ENCODE measurements at regions not wholly inside any gene's neighbourhood (a gene's known extent, or its start where the extent isn't known, plus 50 kb on each side); places are given as distances from the start of the nearest gene placed in this dataset.
A peak's percentile ranks its signal among the peaks of the same experiment; 100 is the strongest.
"Not testable (repeated sequence)": the region's sequence is repeated elsewhere in the genome, so short reads cannot be mapped to it uniquely, and the experiment has no call there.

DNA sequence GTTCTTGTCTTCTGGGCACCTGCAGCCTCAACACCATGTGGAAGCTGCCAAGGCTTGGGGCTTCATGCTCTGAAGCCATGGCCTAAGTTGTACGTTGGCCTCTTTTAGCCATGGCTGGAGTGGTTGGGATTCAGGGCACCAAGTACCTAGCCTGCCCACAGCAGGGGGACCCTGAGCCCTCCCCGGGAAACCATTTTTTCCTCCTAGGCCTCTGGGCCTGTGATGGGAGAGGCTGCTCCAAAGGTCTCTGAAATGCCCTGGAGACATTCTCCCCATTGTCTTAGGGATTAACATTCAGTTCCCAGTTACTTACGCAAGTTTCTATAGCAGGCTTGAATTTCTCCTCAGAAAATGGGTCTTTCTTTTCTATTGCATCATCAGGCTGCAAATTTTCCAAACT is 269.3 kb downstream of the NAP1L3 start:
- no peak overlapping the region for H3K4me3 ChIP-seq
- TF ChIP-seq EZH2phosphoT487 (IDR thresholded peaks at IDR 0.05): no peak
- TF ChIP-seq EZH2 (IDR thresholded peaks at IDR 0.05): no peak
- TF ChIP-seq, protein P1, sequence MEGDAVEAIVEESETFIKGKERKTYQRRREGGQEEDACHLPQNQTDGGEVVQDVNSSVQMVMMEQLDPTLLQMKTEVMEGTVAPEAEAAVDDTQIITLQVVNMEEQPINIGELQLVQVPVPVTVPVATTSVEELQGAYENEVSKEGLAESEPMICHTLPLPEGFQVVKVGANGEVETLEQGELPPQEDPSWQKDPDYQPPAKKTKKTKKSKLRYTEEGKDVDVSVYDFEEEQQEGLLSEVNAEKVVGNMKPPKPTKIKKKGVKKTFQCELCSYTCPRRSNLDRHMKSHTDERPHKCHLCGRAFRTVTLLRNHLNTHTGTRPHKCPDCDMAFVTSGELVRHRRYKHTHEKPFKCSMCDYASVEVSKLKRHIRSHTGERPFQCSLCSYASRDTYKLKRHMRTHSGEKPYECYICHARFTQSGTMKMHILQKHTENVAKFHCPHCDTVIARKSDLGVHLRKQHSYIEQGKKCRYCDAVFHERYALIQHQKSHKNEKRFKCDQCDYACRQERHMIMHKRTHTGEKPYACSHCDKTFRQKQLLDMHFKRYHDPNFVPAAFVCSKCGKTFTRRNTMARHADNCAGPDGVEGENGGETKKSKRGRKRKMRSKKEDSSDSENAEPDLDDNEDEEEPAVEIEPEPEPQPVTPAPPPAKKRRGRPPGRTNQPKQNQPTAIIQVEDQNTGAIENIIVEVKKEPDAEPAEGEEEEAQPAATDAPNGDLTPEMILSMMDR (IDR thresholded peaks at IDR 0.05): no peak
- H3K9me3 Mint-ChIP-seq: peaks cover 20% of the 10 kb centered on the region

DNA sequence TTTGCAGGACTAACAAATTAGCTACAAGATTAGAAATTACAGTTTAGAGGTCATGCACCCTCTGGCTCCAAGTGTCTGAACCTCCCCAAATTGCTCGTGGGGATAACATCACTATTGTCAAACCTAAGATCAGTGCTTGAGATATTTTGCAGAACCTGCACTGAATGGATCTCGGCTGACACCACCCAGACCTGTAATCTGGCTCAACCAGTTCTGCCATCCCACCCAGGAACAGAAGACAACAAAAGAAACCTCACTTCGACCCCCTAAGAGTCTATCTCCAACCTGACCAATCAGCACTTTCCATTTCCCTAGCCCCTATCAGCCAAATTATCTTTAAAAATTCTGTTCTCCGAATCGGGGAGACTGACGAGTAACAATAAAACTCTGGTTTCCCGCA is 318.7 kb downstream of the NAP1L3 start:
- Histone ChIP-seq H3K9ac (no peak overlapping the region), H4K20me1 (ENCODE audit: low read depth) (no peaks in the 10 kb centered on the region), H3F3A (ENCODE audit: low read depth) (no peaks in the 10 kb centered on the region), H3K36me3 (no peaks in the 10 kb centered on the region), H3K4me1 (peaks cover 11% of the 10 kb centered on the region), H3K27me3 (no peaks in the 10 kb centered on the region), H3K9me3 (ENCODE audit: low read depth) (no peaks in the 10 kb centered on the region), H2AFZ (replicated peaks) (no peak overlapping the region), H3K27ac (no peak overlapping the region), H3K4me3 (no peak overlapping the region), H3K4me2 (no peak overlapping the region), H3K79me2 (ENCODE audit: low read depth) (no peaks in the 10 kb centered on the region)
- no peak for TF ChIP-seq EZH2 (IDR thresholded peaks at IDR 0.05)
- TF ChIP-seq, protein P1 (IDR thresholded peaks at IDR 0.05): no peak
- no peak for TF ChIP-seq EZH2phosphoT487 (IDR thresholded peaks at IDR 0.05)
- Mint-ChIP-seq H3K27ac (peak overlapping the region; percentile 27), H3K4me1 (peaks cover 14% of the 10 kb centered on the region), H3K36me3 (no peaks in the 10 kb centered on the region), H3K4me3 (no peak overlapping the region), H3K9me3 (peaks cover 2% of the 10 kb centered on the region), H3K27me3 (ENCODE audit: insufficient read depth, low read depth) (no peaks in the 10 kb centered on the region)
- no peak for DNase-seq (ENCODE audit: low spot score)

More for the DNA sequence above, 269.3 kb downstream of the NAP1L3 start:
- Histone ChIP-seq H4K20me1 (ENCODE audit: low read depth) (no peaks in the 10 kb centered on the region), H3K36me3 (no peaks in the 10 kb centered on the region), H3K79me2 (ENCODE audit: low read depth) (no peaks in the 10 kb centered on the region), H3K27me3 (no peaks in the 10 kb centered on the region), H2AFZ (replicated peaks) (no peak overlapping the region), H3K4me2 (no peak overlapping the region), H3K27ac (no peak overlapping the region), H3K9me3 (ENCODE audit: low read depth) (peaks cover 6% of the 10 kb centered on the region), H3K9ac (no peak overlapping the region), H3F3A (ENCODE audit: low read depth) (no peaks in the 10 kb centered on the region), H3K4me1 (no peaks in the 10 kb centered on the region)
- no peak overlapping the region for H3K27ac Mint-ChIP-seq
- H3K4me1 Mint-ChIP-seq: no peaks in the 10 kb centered on the region
- H3K36me3 Mint-ChIP-seq: no peaks in the 10 kb centered on the region
- H3K27me3 Mint-ChIP-seq (ENCODE audit: insufficient read depth, low read depth): no peaks in the 10 kb centered on the region
- DNase-seq (ENCODE audit: low spot score): no peak
- H3K4me3 Mint-ChIP-seq: no peak overlapping the region

- Histone ChIP-seq H3K27me3 (no peaks in the 10 kb centered on the region), H3K4me2 (no peak overlapping the region), H3K36me3 (no peaks in the 10 kb centered on the region), H3K79me2 (ENCODE audit: low read depth) (no peaks in the 10 kb centered on the region), H3K9me3 (ENCODE audit: low read depth) (no peaks in the 10 kb centered on the region), H3K4me1 (peaks cover 5% of the 10 kb centered on the region), H3F3A (ENCODE audit: low read depth) (no peaks in the 10 kb centered on the region), H3K27ac (no peak overlapping the region), H4K20me1 (ENCODE audit: low read depth) (no peaks in the 10 kb centered on the region), H2AFZ (replicated peaks) (no peak overlapping the region), H3K4me3 (no peak overlapping the region), H3K9ac (no peak overlapping the region)
- H3K9me3 Mint-ChIP-seq: no peaks in the 10 kb centered on the region
- no peak overlapping the region for H3K27ac Mint-ChIP-seq
- TF ChIP-seq, protein P1 (IDR thresholded peaks at IDR 0.05): no peak
- no peak for TF ChIP-seq EZH2 (IDR thresholded peaks at IDR 0.05)
- no peak for TF ChIP-seq EZH2phosphoT487 (IDR thresholded peaks at IDR 0.05)
- no peak for DNase-seq (ENCODE audit: low spot score)
- no peaks in the 10 kb centered on the region for H3K27me3 Mint-ChIP-seq (ENCODE audit: insufficient read depth, low read depth)
- no peaks in the 10 kb centered on the region for H3K36me3 Mint-ChIP-seq
- peaks cover 3% of the 10 kb centered on the region for H3K4me1 Mint-ChIP-seq
- H3K4me3 Mint-ChIP-seq: no peak overlapping the region
Observed at GRCh38 chrX:93346309-93346708, 327.1 kb downstream of the NAP1L3 start.

GRCh38 chrX:93344287-93344686 is 329.1 kb downstream of the NAP1L3 start:
- not testable (repeated sequence) for H3K4me3 Mint-ChIP-seq

More at GRCh38 chrX:93344287-93344686, 329.1 kb downstream of the NAP1L3 start:
- H3K27ac Mint-ChIP-seq; DNase-seq (ENCODE audit: low spot score); H3K4me1 ChIP-seq; H3K4me3 ChIP-seq; H3K9me3 Mint-ChIP-seq; H4K20me1 ChIP-seq (ENCODE audit: low read depth); H3K9ac ChIP-seq; H2AFZ ChIP-seq (replicated peaks); H3K27me3 ChIP-seq; H3F3A ChIP-seq (ENCODE audit: low read depth); H3K27me3 Mint-ChIP-seq (ENCODE audit: insufficient read depth, low read depth); H3K79me2 ChIP-seq (ENCODE audit: low read depth); H3K36me3 ChIP-seq; H3K27ac ChIP-seq; H3K9me3 ChIP-seq (ENCODE audit: low read depth); H3K36me3 Mint-ChIP-seq; H3K4me2 ChIP-seq; H3K4me1 Mint-ChIP-seq: not testable (repeated sequence)

Measured in neural progenitor cell (in vitro differentiated cells).